Ectodermal cell (in vitro differentiated cells): ENCODE measurements at regions not wholly inside any gene's neighbourhood (a gene's known extent, or its start where the extent isn't known, plus 50 kb on each side); places are given as distances from the start of the nearest gene placed in this dataset.

Source experiments
- H3K27ac ChIP-seq: 2 replicates; pipeline ENCODE4 v1.7.0; 2013; ENCODE audit warnings: mild to moderate bottlenecking, low read depth, low read length; ENCODE audit not compliant: insufficient read depth, poor library complexity, severe bottlenecking
- H3K27me3 ChIP-seq: 2 replicates; pipeline ENCODE4 v1.7.0; 2013; ENCODE audit warnings: mild to moderate bottlenecking, low read length; ENCODE audit not compliant: insufficient read depth, control insufficient read depth, poor library complexity, severe bottlenecking
- H3K36me3 ChIP-seq: one replicate; pipeline ENCODE4 v1.7.0; 2013; ENCODE audit warnings: low read length; ENCODE audit not compliant: control insufficient read depth, insufficient read depth
- H3K4me1 ChIP-seq: one replicate; pipeline ENCODE4 v1.7.0; 2013; ENCODE audit warnings: low read length; ENCODE audit not compliant: control insufficient read depth, insufficient read depth
- H3K4me3 ChIP-seq: 2 replicates; pipeline ENCODE4 v1.7.0; 2013; ENCODE audit warnings: low read depth, low read length, control low read depth; ENCODE audit not compliant: insufficient read depth
- H3K9me3 ChIP-seq: 2 replicates; pipeline ENCODE4 v1.7.0; 2013; ENCODE audit warnings: mild to moderate bottlenecking, low read length, moderate library complexity; ENCODE audit not compliant: control insufficient read depth
- WGBS, 2 experiments: methylation state at CpG; one replicate each; pipeline ENCODE4 v1.1.7; 2013; ENCODE audit warnings: missing lambda C conversion rate in 2 of 2; 5-methylcytosine and 5-hydroxymethylcytosine counted together

- Histone ChIP-seq H3K4me3 (no peak overlapping the region), H3K9me3 (no peaks in the 10 kb centered on the region), H3K27me3 (no peaks in the 10 kb centered on the region), H3K36me3 (no peaks in the 10 kb centered on the region), H3K4me1 (no peaks in the 10 kb centered on the region), H3K27ac (no peak overlapping the region)
- WGBS, 2 experiments: 85 to 92% methylated on average over 2 to 4 of the region's 4 CpGs
Observed at GRCh38 chr5:97529354-97529985, 346.4 kb upstream of the RIOK2 start.

GRCh38 chr5:97531549-97531948 lies 348.5 kb upstream of the RIOK2 start:
- no peaks in the 10 kb centered on the region for H3K9me3 ChIP-seq
- H3K36me3 ChIP-seq: no peaks in the 10 kb centered on the region
- H3K4me3 ChIP-seq: no peak overlapping the region
- no peaks in the 10 kb centered on the region for H3K4me1 ChIP-seq
- H3K27me3 ChIP-seq: no peaks in the 10 kb centered on the region
- WGBS, 2 experiments: 93 to 96% methylated on average over 2 of the region's 2 CpGs
- H3K27ac ChIP-seq: no peak overlapping the region

- H3K36me3 ChIP-seq: no peaks in the 10 kb centered on the region
- no peaks in the 10 kb centered on the region for H3K4me1 ChIP-seq
- H3K4me3 ChIP-seq: no peak overlapping the region
- H3K27me3 ChIP-seq: no peaks in the 10 kb centered on the region
- no peaks in the 10 kb centered on the region for H3K9me3 ChIP-seq
- no peak overlapping the region for H3K27ac ChIP-seq
Observed at GRCh38 chr5:97534166-97534565, 351.1 kb upstream of the RIOK2 start.

- 94 to 96% methylated on average over 1 of the region's 1 CpG for WGBS, 2 experiments
- no peak overlapping the region for H3K27ac ChIP-seq
- H3K4me3 ChIP-seq: no peak overlapping the region
- no peaks in the 10 kb centered on the region for H3K9me3 ChIP-seq
- no peaks in the 10 kb centered on the region for H3K4me1 ChIP-seq
- no peaks in the 10 kb centered on the region for H3K36me3 ChIP-seq
- H3K27me3 ChIP-seq: no peaks in the 10 kb centered on the region
Observed at GRCh38 chr5:97536683-97537082, 353.6 kb upstream of the RIOK2 start.

- Histone ChIP-seq H3K36me3 (no peaks in the 10 kb centered on the region), H3K27me3 (no peaks in the 10 kb centered on the region), H3K27ac (no peak overlapping the region), H3K4me3 (no peak overlapping the region), H3K4me1 (no peaks in the 10 kb centered on the region), H3K9me3 (no peaks in the 10 kb centered on the region)
- 75 to 78% methylated on average over 2 of the region's 2 CpGs for WGBS, 2 experiments
Observed at GRCh38 chr5:97538912-97539311, 355.9 kb upstream of the RIOK2 start.

- 95 to 97% methylated on average over 20 of the region's 20 CpGs for WGBS, 2 experiments
- Histone ChIP-seq H3K9me3 (no peaks in the 10 kb centered on the region), H3K36me3 (no peaks in the 10 kb centered on the region), H3K27ac (no peak overlapping the region), H3K4me1 (no peaks in the 10 kb centered on the region), H3K27me3 (no peaks in the 10 kb centered on the region), H3K4me3 (no peak overlapping the region)
Observed at GRCh38 chr5:97541864-97542263, 358.8 kb upstream of the RIOK2 start.

GRCh38 chr5:97542469-97542868 lies 359.4 kb upstream of the RIOK2 start:
- no peaks in the 10 kb centered on the region for H3K4me1 ChIP-seq
- no peak overlapping the region for H3K4me3 ChIP-seq
- H3K27ac ChIP-seq: no peak overlapping the region
- H3K9me3 ChIP-seq: no peaks in the 10 kb centered on the region
- no peaks in the 10 kb centered on the region for H3K36me3 ChIP-seq
- H3K27me3 ChIP-seq: no peaks in the 10 kb centered on the region
- WGBS, 2 experiments: 96 to 100% methylated on average over 1 of the region's 1 CpG

- Histone ChIP-seq H3K4me1 (no peaks in the 10 kb centered on the region), H3K27ac (no peak overlapping the region), H3K9me3 (no peaks in the 10 kb centered on the region), H3K4me3 (no peak overlapping the region), H3K36me3 (no peaks in the 10 kb centered on the region), H3K27me3 (no peaks in the 10 kb centered on the region)
- 93 to 97% methylated on average over 3 to 4 of the region's 4 CpGs for WGBS, 2 experiments
Observed at GRCh38 chr5:97543166-97543565, 360.1 kb upstream of the RIOK2 start.

GRCh38 chr5:97544240-97544639 lies 361.2 kb upstream of the RIOK2 start:
- H3K9me3 ChIP-seq: no peaks in the 10 kb centered on the region
- H3K36me3 ChIP-seq: no peaks in the 10 kb centered on the region
- no peaks in the 10 kb centered on the region for H3K4me1 ChIP-seq
- no peak overlapping the region for H3K4me3 ChIP-seq
- 85 to 97% methylated on average over 3 of the region's 3 CpGs for WGBS, 2 experiments
- H3K27me3 ChIP-seq: no peaks in the 10 kb centered on the region
- no peak overlapping the region for H3K27ac ChIP-seq

GRCh38 chr5:97544678-97545077 lies 361.6 kb upstream of the RIOK2 start:
- H3K4me3 ChIP-seq: no peak overlapping the region

GRCh38 chr5:97545446-97545845 lies 362.4 kb upstream of the RIOK2 start:
- Histone ChIP-seq H3K27me3 (no peaks in the 10 kb centered on the region), H3K4me3 (no peak overlapping the region), H3K9me3 (no peaks in the 10 kb centered on the region), H3K4me1 (no peaks in the 10 kb centered on the region), H3K36me3 (no peaks in the 10 kb centered on the region), H3K27ac (no peak overlapping the region)

More at GRCh38 chr5:97544678-97545077, 361.6 kb upstream of the RIOK2 start:
- WGBS, 2 experiments: 57 to 73% methylated on average over 5 of the region's 5 CpGs
- Histone ChIP-seq H3K27ac (no peak overlapping the region), H3K36me3 (no peaks in the 10 kb centered on the region), H3K27me3 (no peaks in the 10 kb centered on the region), H3K4me1 (no peaks in the 10 kb centered on the region), H3K9me3 (no peaks in the 10 kb centered on the region)
